Hepatocyte (in vitro differentiated cells): ENCODE measurements at regions not wholly inside any gene's neighbourhood (a gene's known extent, or its start where the extent isn't known, plus 50 kb on each side); places are given as distances from the start of the nearest gene placed in this dataset.

ENCODE experiments used
- DNase-seq: peaks from one replicate; pipeline ENCODE4 v3.0.0-alpha.2; 2016; ENCODE audit warnings: low spot score
- H2AFZ ChIP-seq: fragments of 200-600 bp; sonication (generic); 2 replicates; pipeline ENCODE4 v1.6.0; 2016; ENCODE audit warnings: antibody characterized with exemption, mild to moderate bottlenecking
- H3K27ac ChIP-seq: fragments of 200-600 bp; sonication (generic); 2 replicates; pipeline ENCODE4 v1.5.1; 2016; ENCODE audit warnings: mild to moderate bottlenecking
- H3K27me3 ChIP-seq: fragments of 200-600 bp; sonication (generic); 2 replicates; pipeline ENCODE4 v1.6.1; 2016
- H3K36me3 ChIP-seq: fragments of 200-600 bp; sonication (generic); replicated peaks from 2 replicates; pipeline ENCODE4 v1.5.1; 2016; ENCODE audit warnings: low read depth; ENCODE audit not compliant: insufficient read depth
- H3K4me1 ChIP-seq: fragments of 200-600 bp; sonication (generic); 2 replicates; pipeline ENCODE4 v1.5.1; 2016; ENCODE audit warnings: mild to moderate bottlenecking, moderate library complexity; ENCODE audit not compliant: insufficient read depth
- H3K4me2 ChIP-seq: fragments of 200-600 bp; sonication (generic); 2 replicates; pipeline ENCODE4 v1.6.0; 2016
- H3K4me3 ChIP-seq: fragments of 200-600 bp; sonication (generic); 2 replicates; pipeline ENCODE4 v1.5.1; 2016; ENCODE audit warnings: mild to moderate bottlenecking
- H3K79me2 ChIP-seq: fragments of 200-600 bp; sonication (generic); 2 replicates; pipeline ENCODE4 v1.6.0; 2017; ENCODE audit warnings: mild to moderate bottlenecking
- H3K9me2 ChIP-seq: fragments of 200-600 bp; sonication (generic); replicated peaks from 2 replicates; pipeline ENCODE4 v1.6.0; 2017; ENCODE audit warnings: mild to moderate bottlenecking; ENCODE audit not compliant: insufficient read depth
- H3K9me3 ChIP-seq: fragments of 200-600 bp; sonication (generic); 2 replicates; pipeline ENCODE4 v1.5.1; 2016; ENCODE audit warnings: low read depth, mild to moderate bottlenecking
- H4K20me1 ChIP-seq: fragments of 200-600 bp; sonication (generic); 2 replicates; pipeline ENCODE4 v1.6.0; 2016; ENCODE audit warnings: mild to moderate bottlenecking; ENCODE audit not compliant: insufficient read depth, poor library complexity, severe bottlenecking
- EZH2 ChIP-seq: fragments of 200-600 bp; sonication (generic); IDR thresholded peaks from 2 replicates; pipeline ENCODE4 v1.6.1; 2016; ENCODE audit warnings: antibody characterized with exemption, mild to moderate bottlenecking, borderline replicate concordance
- EZH2phosphoT487 ChIP-seq: fragments of 200-600 bp; sonication (generic); IDR thresholded peaks from one replicate; pipeline ENCODE4 v1.6.1; 2018; ENCODE audit warnings: antibody characterized with exemption, mild to moderate bottlenecking, low read depth, moderate library complexity; ENCODE audit not compliant: unreplicated experiment, severe bottlenecking
- WGBS: methylation state at CpG from one replicate; pipeline ENCODE4 v1.1.6; 2016; ENCODE audit warnings: low lambda C conversion rate; ENCODE audit errors: missing lambda C conversion rate; 5-methylcytosine and 5-hydroxymethylcytosine counted together
- TF ChIP-seq, protein P1 (sequence below): fragments of 200-600 bp; sonication (generic); IDR thresholded peaks from 2 replicates; pipeline ENCODE4 v1.5.1; 2016; ENCODE audit warnings: antibody characterized with exemption, mild to moderate bottlenecking; ENCODE audit not compliant: poor library complexity

DNA sequence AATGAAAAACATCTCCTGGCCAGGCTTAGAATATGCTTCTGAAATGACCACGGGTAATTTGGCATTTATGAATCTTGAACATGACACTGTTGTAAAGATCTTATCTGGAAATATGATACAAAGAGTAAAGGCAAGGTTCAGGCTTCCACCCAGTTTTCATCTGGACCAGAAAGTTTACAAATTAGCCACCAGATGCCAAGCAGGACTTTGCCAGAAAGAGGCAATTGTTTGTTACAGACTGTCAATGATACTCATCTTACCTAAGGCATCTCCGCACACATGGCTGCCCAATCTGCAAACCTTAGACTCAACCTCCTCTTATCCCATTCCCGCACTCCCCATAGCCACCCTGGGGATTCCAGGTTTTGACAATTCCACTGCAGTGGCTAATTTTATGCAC lies 795.3 kb downstream of the TYW1 start:
- Histone ChIP-seq H3K9me2 (no peaks in the 10 kb centered on the region), H2AFZ (no peak overlapping the region), H3K9me3 (no peaks in the 10 kb centered on the region), H3K27ac (no peak overlapping the region), H3K36me3 (no peaks in the 10 kb centered on the region), H3K4me3 (no peak overlapping the region), H3K4me1 (no peaks in the 10 kb centered on the region), H3K79me2 (no peaks in the 10 kb centered on the region), H3K4me2 (no peak overlapping the region), H4K20me1 (no peaks in the 10 kb centered on the region), H3K27me3 (peaks cover 4% of the 10 kb centered on the region)
- TF ChIP-seq, protein P1, sequence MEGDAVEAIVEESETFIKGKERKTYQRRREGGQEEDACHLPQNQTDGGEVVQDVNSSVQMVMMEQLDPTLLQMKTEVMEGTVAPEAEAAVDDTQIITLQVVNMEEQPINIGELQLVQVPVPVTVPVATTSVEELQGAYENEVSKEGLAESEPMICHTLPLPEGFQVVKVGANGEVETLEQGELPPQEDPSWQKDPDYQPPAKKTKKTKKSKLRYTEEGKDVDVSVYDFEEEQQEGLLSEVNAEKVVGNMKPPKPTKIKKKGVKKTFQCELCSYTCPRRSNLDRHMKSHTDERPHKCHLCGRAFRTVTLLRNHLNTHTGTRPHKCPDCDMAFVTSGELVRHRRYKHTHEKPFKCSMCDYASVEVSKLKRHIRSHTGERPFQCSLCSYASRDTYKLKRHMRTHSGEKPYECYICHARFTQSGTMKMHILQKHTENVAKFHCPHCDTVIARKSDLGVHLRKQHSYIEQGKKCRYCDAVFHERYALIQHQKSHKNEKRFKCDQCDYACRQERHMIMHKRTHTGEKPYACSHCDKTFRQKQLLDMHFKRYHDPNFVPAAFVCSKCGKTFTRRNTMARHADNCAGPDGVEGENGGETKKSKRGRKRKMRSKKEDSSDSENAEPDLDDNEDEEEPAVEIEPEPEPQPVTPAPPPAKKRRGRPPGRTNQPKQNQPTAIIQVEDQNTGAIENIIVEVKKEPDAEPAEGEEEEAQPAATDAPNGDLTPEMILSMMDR, result no peak
- TF ChIP-seq EZH2phosphoT487 (no peak), EZH2 (no peak)
- WGBS, result 78% methylated on average over 3 of the region's 3 CpGs
- DNase-seq, result no peak

DNA sequence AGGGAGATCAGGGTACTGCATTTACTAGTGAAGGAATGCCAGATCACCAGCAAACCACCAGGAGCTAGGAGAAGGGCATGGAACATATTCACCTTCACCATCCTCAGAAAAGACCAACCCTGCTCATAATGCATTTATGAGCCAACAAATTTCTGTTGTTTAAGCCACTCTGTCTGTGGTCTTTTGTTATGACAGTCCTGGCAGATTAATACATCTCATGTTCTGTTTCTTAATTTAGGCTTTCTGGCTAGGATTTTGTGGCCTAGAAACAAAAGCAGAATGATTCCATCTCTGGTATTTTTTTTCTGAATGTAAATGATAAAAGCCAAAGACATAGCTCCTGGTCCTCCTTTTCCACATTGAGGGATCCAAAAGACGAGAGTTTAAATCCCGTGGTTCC lies 797.9 kb downstream of the TYW1 start:
- Histone ChIP-seq H3K27me3 (peaks cover 4% of the 10 kb centered on the region), H3K4me1 (no peaks in the 10 kb centered on the region)

DNA sequence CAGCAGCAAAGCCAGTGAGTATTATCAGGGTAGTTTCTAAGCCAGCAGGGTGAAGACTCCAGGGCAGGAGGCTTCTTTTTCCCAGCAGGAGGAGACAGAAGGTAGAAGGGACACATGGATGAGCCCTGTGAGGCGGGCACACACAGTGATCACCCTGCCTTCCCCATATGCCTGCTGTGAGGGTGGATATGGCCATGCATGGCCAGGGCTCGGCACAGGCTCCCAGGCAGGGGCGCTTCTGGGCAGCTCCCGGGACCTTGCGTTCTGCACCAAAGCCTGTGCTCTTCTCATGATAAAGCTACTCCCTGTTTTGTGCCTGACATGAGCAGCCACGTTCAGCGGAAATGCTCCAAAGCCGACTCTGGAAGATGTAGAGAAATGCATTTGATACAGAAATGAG lies 807.2 kb downstream of the TYW1 start:
- Histone ChIP-seq H3K9me3 (no peaks in the 10 kb centered on the region), H3K27me3 (peaks cover 20% of the 10 kb centered on the region), H3K36me3 (no peaks in the 10 kb centered on the region), H3K79me2 (no peaks in the 10 kb centered on the region), H2AFZ (no peak overlapping the region), H3K4me3 (no peak overlapping the region), H3K9me2 (no peaks in the 10 kb centered on the region), H3K4me1 (no peaks in the 10 kb centered on the region), H4K20me1 (no peaks in the 10 kb centered on the region), H3K4me2 (no peak overlapping the region), H3K27ac (no peak overlapping the region)
- TF ChIP-seq EZH2 (no peak), EZH2phosphoT487 (no peak)
- TF ChIP-seq, protein P1, result no peak
- 92% methylated on average over 8 of the region's 8 CpGs for WGBS
- no peak for DNase-seq

More for the DNA sequence above, 797.9 kb downstream of the TYW1 start:
- H3K36me3 ChIP-seq, result no peaks in the 10 kb centered on the region
- no peak for DNase-seq
- H3K9me3 ChIP-seq, result no peaks in the 10 kb centered on the region
- no peaks in the 10 kb centered on the region for H3K79me2 ChIP-seq
- no peak overlapping the region for H2AFZ ChIP-seq
- H3K4me2 ChIP-seq, result no peak overlapping the region
- WGBS, result 97% methylated on average over 2 of the region's 2 CpGs
- H3K27ac ChIP-seq, result no peak overlapping the region
- H4K20me1 ChIP-seq, result no peaks in the 10 kb centered on the region
- no peak overlapping the region for H3K4me3 ChIP-seq
- TF ChIP-seq, protein P1, result no peak
- TF ChIP-seq EZH2phosphoT487 (no peak), EZH2 (no peak)
- H3K9me2 ChIP-seq, result no peaks in the 10 kb centered on the region
